ENCODE measurements at regions not wholly inside any gene's neighbourhood (a gene's known extent, or its start where the extent isn't known, plus 50 kb on each side); places are given as distances from the start of the nearest gene placed in this dataset.
A peak's percentile ranks its signal among the peaks of the same experiment; 100 is the strongest.

DNA sequence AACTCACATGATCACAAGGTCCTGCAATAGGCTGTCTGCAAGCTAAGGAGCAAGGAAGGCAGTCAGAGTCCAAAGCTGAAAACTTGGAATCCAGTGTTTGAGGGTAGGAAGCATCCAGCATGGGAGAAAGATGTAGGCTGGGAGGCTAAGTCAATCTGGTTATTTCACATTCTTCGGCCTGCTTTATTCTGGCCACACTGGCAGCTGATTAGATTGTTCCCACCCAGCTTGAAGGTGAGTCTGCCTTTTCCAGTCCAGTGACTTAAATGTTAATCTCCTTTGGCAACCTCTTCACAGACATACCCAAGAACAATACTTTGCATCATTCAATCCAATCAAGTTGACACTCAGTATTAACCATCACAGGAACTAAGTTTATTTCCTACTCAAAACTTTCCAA is 453.4 kb downstream of the TLE4 start:
- no peak for DNase-seq

DNA sequence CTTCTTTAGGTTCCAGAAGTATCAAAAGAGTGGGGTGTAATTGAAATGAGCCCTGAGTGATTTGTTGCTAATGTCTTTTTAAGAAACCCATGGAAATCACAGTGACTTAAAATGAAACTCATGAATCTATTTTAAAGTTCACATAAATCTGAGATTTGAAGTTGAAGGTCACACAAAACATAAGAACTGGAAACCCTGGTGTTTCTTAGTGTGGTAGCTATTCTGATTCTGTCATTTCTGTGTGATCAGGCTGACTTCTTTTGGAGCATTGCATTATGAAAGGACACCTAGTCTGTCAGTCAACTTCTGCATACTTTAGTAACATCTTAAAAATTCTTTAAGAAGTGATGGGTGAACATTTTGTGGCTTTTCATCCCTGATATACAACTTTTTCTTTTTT is 448.8 kb downstream of the TLE4 start:
- DNase-seq = no peak

DNA sequence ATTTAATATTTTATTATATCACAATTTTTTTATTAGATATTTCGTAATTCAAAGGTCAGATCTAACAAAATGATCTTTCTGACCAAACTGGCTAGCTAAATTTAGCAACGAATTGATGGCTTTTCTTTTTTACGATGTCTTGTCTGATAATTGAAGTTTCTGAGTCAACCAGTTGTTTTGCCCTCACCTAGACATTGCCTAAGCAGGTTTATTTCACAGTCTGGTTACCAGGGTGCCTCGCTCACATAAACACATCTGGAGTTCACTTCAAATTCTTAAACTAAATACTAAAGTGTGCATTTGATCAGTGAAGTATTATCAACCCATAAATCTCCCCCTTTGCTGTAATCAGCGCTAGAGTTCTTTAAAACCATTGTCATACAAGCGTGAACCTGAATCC is 448.3 kb downstream of the TLE4 start:
- DNase-seq = no peak

DNA sequence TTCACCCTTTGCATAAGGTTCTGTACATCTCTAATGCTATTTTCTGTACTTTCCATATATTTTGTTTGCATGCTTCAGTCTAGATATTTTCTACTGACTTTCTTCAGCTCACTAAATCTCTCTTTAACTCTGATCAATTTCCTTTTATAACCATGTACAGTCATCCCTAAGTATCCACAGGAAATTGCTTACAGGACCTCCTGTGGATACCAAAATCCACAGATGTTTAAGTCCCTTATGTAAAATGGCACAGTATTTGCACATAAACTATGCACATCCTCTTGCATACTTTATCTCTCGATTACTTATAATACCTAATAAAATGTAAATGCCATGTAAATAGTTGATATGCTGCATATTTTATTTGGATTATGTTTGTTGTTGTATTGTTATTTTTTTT is 442.1 kb downstream of the TLE4 start:
- no peak for DNase-seq

DNA sequence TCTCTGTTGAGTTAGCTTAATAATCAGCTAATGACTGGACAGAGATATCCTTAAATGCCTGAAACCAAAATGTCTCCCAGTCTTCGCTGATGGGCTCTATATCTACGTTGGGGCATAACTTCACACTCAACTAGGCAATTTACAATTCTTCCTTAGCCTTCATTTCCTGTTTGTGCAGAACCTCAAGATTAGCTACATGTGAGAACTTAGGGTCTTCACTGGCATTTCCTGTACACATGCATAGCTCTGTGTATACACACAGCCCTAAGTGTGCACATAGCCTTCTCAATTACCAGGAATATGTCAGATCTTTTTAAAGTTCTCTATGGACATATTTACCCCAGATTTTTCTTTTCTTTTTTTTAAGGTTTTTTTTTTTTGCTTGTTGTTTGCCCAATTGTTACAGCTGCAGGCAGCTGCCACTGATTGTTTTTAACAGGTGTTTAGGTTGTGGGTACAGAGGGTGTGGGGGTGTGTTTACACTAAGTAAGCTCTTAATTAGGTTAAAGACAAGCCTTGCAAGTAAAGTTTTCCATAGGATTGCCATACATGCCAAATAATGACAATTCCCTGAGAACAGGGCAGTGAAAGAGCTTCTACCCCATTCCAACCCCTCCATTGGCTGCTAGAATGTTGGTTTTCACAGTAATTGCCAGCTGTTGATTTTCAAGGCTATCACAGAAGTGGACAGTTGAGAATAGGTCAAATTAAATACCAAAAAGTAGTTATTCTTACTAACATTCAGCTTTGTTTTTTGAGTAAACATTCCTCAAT is 441.0 kb downstream of the TLE4 start:
- no peak for DNase-seq

DNA sequence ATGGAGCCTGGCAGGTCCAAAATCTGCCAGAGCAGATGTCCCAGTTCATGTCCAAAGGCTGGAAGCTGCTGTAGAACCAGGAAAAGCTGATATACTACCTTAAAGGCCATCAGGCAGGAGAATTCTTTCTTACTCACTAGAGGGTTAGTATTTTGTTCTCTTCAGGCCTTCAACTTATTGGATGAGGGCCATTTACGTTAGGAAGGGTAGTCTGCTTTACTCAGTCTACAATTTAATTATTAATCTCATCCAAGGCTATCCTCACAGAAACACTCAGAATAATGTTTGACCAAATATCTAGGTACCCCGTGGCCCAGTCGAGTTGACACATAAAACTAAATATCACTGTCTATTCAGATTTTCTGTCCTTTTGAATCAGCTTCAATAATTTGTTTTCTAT is 437.4 kb downstream of the TLE4 start:
- DNase-seq = no peak

DNA sequence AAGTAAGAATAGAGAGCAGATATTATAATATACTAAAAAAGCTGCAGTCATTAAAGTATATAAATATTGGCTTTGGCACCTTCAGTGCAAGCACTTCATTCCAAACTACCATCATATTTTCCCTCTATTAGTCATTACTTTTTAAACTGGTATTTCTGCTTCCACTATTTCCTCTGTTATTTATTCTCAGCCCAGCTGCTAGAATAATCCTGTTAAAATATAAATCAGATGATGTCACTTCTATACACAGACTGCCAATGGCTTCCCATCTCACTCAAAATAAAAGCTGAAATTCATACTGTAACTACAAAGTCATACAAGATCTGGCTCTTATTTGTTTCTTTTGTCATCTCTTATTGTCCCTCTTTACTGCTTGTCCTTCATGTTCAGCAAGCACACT is 432.9 kb downstream of the TLE4 start:
- DNase-seq = no peak

DNA sequence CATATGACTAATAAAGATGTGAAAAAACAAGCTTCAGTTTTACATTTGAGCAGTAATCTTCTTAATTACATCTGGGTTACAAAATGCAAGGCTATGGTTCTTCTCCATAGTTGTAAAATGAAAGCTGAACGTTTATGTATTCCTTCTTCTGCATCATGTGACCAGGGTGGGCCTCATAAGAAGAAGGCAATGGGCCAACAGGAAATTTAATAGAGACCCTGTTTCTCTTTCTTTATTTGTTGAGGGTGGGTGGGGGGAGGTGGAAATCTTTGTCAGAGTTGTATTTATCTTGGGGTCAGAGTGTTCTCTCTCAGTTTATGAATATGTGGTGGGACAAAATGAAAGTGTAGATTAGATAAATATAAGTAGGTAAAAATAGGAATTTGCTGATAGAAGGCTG is 418.8 kb downstream of the TLE4 start:
- no peak for DNase-seq

DNA sequence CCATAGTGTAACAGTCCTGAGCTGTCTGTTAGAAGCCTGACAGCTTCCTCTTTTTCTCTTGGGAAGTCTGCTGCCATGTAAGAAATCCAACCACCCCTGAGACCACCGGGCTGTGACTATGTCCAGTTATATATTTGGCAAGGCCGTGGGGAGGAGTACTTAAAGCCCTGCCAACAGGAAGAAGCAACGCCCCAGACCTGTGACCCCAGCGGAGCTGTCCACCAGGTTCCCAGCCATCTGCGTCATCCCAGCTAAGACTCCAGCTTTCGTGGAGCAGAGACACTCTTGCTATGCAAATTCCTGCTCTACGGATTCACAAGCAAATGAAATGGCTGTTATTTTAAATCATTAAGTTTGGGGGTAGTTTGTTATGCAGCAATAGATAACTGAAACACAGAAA is 417.3 kb downstream of the TLE4 start:
- DNase-seq = no peak

DNA sequence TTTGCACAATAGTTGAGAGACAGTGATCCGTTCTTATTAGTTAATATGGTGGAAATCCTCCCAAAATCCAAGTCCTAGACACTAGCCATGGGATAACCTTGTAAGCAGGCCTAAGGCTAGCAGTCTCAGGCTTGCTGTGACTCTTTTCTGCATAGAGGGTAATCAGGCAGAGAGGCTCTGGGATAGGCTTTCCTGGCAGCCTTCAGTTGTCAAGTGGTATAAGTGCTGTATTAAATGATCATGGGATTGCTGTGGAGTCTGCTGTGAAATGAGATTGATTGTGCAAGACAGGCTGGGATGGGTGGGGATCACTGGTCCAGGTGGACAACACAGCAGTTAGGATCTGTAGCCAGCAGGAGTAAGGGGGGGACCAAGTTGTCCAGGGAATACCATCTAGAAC is 416.4 kb downstream of the TLE4 start:
- DNase-seq = no peak

DNA sequence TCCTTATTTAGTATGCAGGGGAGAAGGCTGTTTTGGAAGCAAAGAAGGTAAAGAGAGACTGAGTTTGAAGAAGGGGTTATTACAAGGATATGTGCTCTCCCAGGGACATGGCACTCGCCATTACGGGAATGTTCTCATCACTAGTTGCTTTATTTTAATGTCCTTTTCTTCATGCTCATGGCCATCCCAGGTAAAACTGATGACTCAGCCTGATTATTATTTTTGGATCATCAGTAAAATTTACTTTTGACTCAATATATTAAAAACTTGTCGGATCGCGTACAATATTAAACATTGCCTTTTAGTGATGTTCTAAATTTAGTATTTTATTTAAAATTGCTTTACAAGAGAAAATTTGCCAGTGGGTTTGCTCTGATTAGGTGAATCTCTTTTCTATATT is 414.7 kb downstream of the TLE4 start:
- DNase-seq = no peak

DNA sequence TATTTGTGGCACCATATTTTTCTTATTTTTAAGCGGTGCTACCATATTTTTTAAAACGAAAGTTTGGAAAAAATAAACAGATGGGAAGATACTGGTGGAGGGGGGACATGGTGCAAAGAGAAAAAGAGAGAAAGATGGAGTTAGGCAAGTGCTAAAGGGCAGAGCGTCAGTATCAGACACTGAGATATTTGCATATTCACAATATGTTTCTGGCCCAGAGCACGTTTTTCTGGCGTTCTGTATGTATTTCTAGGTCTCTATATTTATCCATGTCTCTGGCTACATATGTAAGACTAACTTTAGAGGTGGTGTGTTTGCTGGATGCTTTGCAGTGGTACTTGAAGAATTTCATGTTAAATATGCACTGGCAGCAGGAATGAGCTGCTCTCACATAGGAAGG is 414.0 kb downstream of the TLE4 start:
- no peak for DNase-seq

DNA sequence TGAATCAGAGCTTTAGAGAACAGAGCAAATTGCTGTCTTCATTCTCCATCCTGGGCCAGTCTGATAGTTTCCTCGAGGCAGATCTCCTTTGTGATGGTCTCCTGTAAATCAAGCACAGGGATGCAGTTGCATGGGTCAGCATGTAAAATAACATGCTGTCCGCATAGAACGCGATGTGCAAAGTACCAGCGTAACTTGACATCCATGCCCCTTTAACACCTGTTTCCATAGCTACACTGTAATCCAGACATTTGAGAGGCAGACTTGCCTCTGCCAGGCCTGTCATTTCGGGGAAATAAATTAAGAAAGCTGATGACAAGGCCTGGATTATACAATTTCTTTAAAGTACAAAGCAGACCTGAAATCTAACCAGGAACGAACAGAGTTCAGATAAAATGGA is 413.5 kb downstream of the TLE4 start:
- no peak for DNase-seq

DNA sequence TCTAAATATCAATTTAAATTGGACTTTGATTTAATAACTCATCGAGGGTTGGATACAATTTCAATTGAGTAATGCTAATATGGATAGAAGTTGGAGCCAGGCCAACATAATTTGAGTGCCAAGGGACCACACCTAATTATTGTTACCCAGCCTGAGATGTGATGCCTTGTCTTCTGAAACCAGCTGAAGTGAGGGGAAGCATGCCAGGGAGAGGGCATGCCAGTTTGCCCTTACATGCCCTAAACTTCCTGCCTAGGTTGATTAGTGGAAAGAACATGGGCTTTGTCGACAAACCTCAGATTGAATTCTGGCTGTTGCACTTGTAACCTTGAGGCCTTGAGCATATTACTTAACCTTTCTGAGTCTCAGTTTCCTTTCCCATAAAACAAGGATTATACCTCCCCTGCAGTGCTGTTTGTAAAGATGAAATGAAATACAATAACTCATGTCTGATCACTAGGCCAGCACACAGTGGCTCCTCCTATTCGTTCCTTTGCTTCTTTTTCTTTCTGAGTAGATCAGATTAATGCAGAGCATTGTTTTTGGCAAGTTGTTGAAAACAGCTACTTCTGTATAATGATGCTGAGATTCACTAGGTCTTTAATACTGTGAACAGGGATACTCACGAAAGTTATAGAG is 412.8 kb downstream of the TLE4 start:
- no peak for DNase-seq

DNA sequence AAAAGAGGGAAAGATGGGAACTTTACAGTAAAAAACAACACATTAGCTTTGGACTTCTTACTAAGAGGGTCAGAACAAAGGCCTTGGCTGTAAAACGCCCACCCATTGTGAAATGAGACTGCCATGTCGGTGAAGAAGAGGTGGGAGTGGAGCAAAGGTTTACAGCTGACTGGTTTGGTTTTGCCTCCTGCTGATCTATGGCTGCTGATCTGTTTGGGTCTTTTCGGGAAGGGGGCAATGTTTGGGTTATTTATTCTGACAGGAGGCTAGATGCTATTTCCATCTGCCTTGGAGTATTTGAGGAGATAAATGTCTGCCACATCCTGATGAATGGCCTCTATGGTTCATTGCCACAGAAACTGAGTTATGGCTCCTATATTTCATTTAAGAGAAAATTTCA is 408.7 kb downstream of the TLE4 start:
- no peak for DNase-seq

DNA sequence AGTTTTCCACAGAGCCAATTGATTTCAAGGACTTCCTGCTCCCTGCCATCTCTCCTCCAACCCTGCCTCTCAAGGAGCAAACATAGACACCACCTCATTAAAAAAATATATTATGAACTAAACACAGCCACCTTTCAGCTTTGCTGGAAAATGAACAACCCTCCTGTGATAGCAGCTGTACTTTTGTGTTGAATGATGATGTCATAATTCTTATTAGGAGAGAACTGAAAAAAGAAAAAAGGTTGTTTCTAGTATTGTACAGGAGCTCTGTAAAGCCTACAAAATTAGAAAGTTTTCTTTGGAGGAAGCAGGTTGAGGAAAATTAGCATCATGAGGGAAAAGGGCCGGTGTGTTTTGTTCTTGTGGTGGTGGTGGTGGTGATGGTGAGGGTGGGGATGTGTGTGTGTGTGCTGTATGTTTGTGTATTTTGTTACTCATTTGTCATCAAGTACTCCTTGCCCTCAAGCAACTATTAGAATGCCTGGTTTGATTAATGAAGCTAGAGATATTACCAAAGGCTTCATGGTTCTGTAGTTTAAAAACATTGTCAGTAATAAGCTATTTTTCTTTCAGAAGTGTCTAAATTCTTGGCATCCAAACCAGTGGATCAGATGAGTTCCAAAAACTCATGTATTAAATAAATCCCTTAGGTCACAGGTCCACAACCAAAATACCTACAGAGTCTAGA is 405.9 kb downstream of the TLE4 start:
- no peak for DNase-seq

DNA sequence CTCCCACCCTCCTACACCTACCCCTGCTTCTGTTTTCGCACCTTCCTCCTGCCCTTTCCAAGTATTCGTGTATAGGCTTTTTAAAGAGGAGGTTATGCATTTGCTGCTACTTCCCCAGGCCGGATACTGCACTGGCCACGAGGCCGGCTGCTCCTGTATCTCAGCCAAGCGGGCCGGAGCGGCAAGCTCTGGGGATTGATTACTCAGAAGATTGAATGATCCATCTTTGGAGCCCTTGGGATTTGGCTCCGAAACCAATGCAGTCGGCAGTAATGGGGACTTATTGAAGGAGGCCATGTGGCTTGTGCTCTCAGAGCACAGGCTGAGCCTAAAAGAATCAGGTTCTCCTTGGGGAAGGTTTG is 405.3 kb downstream of the TLE4 start:
- no peak for DNase-seq

DNA sequence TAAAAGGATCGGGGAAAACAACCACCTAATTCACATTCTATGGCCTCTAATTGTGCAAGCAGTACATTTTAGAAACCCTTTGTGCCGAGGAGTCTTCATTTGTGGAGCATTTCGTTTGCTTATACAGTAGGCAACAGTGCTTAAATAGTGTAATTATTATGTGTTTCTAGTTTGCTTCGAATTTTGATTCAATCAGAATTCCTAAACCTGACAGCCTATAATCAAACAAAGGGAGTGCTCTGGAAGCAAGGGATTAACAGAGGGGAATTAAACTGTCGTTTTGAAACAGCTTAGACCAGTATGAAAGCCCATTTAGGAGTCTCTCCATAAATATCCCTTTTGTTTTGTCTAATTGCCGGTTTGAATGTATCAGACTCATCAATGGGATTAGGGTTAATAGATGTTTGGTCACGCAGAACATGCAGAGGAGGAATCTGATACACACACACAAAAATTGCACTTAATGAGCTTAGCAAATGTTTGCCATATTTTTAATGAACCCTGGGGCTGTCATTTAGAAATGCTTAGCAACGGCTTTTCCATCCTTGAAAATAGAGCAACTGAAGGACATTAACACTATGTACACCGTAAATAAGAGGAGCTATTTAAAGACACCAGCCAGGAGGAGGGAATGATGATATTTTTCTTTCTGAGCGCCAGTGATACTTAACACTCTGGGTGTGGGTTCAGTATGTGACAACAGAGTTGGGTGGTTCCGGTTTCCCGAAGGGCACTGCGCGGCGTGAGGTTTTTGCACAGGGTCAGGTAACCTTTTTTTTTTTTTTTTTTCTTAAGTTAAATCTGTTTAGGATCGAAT is 404.7 kb downstream of the TLE4 start:
- DNase-seq = peak; percentile 95

DNA sequence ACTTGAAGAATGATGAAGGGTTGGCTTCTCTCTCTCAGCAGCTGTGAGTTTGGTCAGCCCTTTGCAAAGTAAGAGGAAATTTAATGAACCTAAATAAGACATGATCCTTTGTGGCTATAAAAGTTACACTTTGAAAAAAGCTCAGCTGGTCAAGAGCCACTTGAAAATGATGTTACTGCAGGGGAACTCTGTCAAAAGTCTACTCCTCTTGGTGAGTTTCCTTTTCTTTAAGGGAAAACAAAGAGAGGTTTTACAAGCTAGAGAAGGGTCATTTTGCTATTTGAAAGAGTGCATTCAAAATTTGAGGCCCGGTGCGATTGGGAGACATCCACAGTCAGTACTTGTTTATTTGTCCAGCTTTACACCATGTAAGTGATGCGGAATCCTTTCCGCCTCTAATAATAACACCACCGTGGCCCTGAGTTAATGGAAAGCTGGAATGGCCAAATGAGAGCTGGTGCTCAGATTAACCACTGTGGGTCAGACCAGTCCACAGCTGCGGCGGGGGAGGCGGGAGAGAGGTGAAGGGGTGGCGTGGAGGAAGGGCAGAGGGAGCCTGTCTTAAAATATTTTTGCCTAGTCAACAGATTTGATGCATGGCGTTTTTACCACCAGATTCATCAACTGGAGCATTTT is 404.0 kb downstream of the TLE4 start:
- no peak for DNase-seq

DNA sequence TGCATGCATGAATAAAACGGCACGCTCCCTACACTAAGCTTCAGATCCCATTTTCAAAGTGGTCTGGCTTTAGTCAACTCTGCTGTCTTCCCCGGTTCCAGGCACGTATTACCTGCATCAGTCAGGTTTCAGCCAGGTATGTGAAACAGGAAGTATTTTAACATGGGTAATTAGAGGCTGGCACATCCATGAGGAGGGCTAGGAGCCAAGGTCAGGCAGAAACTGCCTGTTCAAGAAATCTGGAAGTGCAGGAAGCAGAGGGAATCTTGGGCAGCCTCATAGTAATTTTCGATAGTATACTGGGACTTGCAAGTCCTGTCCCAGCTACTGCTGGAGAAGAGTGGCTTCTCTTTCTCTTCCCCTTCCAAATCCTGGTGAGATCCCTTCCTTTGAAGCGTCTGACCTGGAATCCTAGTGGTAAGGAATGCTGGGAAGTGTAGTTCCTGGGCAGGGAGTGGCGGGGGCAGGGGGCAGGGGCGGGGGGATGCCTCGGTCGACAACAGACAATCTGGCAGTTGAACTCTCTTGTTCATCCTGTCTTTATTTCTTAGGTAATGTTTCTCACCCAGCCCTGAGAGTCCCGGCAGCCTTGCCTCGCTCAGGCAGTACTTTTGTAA is 403.1 kb downstream of the TLE4 start:
- no peak for DNase-seq

DNA sequence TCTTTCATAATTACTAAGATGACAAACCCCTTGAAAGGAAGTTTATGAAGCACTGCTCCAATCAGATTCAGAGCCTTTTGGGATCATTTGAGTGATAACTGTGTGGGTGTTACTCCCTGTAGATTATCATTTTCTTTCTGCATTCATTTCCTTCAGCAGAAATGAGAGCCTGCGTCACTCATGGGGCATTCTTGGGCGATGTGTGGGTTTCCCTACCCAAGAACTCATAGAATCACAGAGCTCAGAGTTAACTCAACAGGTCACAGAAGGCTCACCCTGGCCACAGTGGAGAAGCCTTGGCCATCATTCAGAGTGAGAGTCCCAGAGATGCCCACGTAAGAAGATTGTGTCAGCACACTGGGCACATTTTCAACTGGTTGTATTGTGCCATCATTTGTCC is 401.9 kb downstream of the TLE4 start:
- DNase-seq = no peak

DNA sequence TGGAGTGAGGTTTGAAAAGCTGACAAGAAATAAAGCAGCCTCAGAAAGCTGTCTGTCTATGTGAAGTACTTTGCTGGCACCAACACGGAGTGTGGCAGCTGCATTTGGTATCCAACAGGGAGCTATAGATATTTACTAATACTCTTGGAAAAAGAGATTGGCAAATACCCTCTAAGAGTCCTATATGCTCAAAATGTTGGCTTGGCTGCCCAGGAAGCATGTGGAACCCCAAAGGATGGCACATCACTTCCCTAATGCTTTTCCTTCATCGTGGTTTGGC is 398.3 kb downstream of the TLE4 start:
- DNase-seq = no peak

Data from NCI-H2081 treated with DMSO at 0.1 percent for 48 hours (cell line).